GM04503 (cell line): ENCODE measurements at regions not wholly inside any gene's neighbourhood (a gene's known extent, or its start where the extent isn't known, plus 50 kb on each side); places are given as distances from the start of the nearest gene placed in this dataset.
A peak's percentile ranks its signal among the peaks of the same experiment; 100 is the strongest.

ENCODE experiments used
- DNase-seq: peaks from one replicate; pipeline ENCODE4 v3.0.0-alpha.2; 2012; ENCODE audit warnings: low read depth

DNA sequence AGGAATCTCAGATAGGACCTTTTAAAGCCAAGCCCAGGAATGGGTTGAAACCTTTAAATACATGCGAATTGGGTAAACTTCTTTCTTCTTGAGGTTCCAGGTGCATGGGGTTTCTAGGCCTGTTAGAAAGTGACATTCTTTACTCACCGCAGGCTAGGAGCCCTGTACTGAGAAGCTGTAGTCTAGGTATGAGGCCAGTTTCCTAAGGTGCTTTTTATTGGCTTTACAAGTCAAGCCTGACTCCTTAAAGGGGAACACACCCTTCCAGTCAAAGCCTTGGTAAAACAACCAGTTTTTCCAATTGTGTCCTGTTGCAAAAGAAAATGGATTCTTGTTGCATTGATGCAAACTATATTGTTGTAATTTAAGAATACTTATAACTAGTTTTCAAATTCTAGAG, 76.1 kb upstream of the ATP11B start:
- DNase-seq = no peak

DNA sequence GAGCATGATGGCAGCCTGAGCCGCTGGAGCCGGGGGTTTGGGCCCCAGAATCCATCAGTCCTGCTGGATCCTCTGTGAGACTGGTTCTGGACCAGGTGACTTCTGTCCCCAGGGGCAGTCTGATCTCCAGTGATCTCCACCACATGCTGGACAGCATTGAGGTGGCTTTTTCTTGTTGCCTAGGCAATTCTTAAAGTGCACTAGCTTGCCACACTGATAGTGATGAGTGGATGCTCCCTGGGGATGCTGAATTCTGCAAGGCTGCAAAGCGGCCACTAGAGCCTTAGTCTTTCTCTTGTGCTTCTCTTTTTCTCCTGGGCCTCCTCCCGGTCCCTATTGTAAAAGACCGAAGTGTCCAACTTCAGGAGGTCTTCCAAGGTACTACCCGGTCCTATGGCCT, 70.4 kb upstream of the ATP11B start:
- DNase-seq = no peak

DNA sequence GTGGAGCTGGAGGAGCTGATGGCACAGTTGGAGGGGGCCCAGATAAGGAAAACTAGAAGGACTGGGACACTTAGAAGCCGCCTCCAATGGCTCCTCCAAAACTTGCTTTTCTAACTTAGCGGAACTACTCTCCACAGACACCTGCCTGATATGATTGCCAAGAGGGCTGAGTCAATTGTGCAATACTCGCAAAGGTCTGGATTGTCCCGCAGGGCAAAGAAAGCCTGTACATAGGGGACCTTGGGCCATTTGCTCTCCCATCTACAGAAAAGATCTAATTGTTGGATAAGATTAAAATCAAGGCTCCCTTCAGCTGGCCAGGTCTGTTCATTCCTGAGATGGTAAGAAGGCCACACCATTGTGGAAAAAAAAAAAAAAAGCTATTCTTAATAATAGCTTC, 69.7 kb upstream of the ATP11B start:
- no peak for DNase-seq

DNA sequence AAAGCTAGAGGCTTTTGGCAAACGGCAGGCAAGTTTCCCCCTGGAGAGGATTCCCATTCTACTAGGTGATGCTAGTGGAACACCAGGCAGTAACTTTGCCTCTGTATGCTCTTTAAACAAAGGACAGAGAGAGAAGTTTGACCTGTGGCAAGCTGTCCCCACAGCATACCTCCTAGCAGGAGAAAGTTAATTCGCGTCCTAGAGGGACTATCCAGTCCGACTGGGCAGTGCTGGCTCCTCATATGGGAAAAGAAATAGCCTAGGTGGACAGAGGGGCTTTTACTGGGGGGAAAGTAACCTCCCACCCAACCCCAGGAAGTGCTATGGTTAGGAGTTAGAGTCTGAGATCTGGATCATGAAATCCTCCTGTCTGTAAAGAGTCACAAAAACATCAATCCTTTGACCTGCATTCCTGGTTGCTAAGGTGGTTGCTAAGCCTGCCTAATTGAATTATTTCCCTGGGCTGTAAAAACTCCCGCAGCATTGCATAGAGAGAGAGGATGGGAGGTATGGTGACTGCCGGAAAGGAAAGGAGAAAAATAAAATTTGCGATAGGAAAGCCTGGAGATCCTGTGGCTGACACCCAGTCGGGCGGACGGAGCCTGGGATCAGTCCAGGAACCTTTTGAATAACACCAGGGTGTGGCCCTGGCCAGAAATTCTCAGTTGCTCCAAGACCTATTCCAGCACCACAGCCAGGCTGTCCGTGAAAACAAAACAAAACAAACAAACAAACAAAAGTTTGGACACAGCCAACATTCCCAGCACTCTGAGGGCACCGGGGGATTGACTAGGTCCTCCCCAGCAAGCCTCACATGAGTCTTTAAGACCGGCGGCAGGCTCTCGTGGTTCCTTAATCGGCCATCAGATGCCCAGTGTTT, 67.7 kb upstream of the ATP11B start:
- DNase-seq = no peak

DNA sequence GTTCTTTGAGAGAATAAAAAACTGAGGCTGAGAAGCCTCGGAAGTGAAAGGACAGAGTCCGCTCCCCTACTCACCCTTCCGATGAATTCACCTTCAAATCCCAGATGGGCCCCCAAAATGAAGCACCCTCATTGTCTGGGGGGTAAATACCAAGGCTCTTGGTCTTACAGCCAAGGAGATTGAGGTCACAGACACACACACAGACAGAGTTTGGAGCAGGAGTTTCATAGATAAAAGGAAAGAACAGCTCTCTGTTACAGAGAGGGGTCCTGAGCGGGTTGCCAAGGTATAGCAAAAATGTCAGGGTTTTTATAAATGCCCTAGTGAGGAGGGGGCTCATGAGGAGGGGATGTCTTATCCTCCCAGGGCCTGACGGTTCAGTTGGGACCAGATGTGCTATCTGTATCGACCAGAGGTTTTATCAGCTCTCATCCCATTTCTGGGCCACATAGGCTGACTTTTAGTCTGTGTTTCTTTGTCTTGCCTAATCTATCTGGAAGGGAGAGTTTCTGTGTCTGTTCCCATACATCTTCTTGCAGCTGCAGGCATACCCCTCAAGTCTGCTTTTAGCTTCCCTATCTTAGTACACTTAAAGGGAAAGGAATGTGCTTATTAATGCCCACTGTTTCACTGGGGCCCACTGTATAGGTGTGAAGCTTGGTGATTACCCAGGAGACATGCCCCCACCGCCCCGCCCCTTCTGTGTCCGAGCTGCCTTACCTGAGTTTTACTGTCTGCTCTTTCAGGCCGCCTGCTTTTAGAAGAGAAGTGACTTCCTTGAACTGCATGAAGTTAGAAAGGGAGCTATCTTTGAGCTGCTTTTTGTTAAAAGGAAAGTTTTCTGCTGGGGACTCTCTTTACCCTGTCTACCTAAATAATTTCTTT, 66.8 kb upstream of the ATP11B start:
- no peak for DNase-seq

DNA sequence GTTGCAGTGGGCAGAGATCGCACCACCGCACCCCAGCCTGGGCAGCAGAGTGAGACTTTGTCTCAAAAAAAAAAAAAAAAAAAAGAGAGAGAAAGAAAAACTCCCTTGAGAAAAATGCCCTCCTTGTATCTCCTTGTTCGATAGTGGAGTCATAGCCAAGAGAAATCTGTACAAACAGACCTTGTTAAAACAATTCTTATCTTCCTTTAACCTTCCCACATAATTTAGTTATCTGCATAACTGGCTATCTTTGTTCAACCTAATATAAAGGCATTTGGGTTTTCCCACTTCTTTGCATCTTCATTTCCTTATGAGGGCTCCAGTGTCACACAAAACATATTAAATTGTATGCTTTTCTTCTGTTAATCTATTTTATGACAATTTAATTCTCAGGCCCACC, 65.1 kb upstream of the ATP11B start:
- DNase-seq = no peak

DNA sequence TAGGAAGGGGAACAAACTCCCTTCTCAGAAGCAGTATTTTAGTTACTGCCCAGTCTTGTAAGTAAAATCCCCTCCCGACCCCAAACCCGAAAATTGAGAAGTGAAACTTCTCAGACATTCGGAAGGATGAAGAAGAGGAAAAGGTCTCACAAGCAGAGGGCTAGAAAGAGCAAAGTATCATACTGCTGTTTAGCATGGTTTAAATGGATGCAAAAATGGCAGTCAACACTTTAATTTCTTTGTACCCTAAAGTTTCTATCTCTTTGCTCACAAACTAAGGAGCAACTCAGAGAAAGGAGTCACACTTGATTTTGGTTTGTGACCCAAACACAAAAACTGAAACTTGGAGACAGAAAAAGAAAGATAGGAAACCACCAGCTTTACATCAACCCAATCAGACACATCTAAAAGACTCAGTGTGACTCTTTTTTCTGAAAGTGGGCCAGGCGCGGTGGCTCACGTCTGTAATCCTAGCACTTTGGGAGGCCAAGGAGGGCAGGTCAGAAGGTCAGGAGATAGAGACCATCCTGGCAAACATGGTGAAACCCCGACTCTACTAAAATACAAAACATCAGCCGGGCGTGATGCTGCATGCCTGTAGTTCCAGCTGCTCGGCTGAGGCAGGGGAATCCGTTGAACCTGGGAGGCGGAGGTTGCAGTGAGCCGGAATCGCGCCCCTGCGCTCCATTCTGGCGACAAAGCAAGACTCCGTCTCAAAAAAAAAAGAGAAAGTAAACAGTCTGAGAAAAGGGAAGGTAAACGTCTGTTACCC, 63.2 kb upstream of the ATP11B start:
- DNase-seq = no peak

DNA sequence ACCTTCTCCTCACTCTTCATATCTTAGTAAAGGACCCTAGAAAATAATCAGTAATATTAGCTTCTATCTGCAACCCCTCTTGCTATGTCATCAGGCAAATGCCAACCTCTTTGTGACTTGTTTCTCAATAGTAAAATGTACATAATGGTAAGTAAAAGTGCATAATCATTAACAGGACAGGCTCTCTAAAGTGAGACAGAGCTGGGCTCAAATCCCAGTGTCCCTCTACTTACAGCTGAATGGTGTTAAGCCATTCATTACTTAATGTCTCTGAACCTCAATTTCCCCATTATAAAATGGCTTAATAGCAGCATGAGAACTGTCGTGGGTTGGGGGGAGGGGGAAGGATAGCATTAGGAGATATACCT, 62.6 kb upstream of the ATP11B start:
- DNase-seq = no peak

DNA sequence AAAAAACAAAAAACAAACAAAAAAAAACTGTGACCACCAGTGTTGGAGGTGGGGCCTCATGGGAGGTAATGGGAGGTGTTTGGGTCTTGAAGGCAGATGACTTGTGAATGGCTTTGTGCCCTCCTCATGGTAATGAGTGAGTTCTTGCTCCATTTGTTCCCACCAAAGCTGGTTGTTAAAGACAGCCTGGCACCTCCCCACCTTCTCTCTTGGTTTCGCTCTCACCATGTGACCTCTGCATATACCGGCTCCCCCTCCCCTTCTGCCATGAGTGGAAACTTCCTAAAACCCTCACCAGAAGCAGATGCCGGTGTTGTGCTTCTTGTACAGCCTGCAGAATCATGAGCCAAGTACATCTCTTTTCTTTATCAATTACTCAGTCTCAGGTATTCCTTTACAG, 61.5 kb upstream of the ATP11B start:
- no peak for DNase-seq

DNA sequence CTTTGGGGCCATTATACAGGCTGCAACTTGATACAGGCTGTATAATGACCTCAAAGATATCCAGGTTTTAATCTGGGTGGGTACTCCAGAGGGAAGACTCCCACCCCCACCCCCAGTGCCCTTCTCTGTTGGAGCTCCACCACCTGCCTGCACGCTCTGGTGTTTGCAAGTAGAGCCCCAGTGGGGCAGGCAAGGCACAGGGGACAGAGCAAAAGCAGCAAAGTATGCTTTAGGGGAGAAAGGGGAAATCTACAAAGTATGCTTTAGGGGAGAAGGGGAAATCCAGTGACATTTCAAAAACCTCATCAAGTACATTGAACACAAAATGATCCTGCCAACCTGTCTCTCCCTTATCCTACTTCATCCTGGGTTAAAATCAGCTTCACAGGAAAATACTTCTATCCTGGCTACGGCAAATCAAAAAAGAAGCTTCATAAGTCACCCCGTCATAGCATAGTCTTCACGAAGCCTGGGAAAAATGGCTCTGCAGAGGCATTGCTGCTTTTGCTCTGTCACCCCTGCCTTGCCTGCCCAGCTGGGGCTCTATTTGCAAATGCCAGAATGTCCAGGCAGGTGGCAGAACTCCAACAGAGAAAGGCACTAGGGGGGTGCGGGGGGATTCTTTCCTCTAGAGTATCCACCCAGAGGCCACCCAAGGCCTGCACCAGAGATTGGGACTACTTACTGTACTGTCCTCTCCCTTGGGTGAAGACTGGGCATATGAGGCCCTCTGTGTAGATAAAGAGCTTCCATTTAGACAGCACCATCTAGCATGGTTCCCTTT, 60.9 kb upstream of the ATP11B start:
- no peak for DNase-seq

DNA sequence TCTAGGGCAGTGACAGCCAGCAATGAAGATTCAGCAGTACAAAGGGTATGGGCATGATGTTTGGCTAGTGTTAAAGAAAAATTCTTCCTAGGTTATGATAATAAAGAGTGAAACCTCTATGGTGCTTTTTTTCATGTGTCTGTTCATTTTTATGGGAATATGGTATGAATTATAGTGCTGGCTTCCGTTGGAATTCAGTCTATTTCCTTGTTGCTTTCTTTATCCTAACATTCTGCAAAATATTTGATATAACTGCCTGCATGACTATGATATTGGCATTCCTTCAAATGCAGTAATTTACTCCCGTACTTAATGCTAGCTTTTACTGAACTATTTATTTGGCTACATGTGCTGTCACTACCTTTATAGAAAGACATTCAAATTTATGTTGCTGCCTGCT, 57.6 kb upstream of the ATP11B start:
- DNase-seq = peak; percentile 29

DNA sequence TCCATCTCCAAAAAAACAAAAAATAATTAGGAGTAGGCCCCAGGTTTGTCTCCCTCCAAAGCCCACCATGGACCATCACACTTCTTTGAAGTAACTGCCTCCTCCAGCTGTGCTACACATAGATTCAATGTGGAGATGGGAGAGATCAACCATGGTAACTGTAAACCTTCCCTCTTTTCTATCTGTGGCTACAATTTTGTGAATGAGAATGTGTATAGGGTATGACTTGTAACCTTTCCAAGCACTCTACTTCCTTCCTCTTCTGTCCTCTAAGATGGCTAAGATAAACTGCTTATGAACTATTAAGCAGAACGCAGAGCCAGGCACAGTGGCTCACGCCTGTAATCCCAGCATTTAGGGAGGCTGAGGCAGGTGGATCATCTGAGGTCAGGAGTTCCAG, 55.5 kb upstream of the ATP11B start:
- DNase-seq = no peak

DNA sequence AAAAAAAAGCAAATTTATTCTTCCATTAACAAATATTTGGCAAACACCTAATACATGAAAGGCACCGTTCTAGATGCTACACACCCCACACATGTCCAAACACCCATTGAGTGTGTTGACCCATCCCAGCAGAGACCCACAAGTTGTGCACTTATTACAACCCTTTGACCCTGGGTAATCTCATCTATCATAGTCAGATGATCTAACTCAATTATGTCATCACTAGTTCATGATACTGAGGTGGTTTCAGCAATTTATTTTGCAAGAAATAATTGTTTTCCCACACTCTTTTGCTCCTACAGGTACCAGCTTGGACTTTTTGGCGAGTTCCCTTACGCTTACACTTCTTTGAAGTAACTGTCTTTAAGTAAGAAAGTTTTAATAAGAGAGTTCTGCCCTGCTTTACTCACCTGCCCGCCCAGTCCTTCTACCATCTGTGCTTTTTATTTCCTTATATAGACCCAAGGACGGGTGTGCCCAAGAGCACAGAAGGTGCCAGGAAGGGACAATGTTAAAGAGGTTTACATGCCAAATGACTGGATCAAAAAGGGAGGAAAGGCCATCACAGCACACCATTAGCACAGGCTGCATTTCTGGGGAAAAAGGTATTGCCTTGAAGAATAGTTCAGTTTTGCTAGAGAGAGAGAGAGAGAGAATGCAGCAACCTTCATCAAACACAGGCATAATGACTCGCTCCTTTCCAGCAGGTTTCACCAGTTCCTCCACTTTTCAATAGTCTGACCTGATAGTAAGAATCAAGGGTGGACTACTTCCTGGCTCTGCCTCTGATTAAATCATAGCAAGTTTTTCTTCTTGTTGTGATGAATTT, 54.5 kb upstream of the ATP11B start:
- no peak for DNase-seq

DNA sequence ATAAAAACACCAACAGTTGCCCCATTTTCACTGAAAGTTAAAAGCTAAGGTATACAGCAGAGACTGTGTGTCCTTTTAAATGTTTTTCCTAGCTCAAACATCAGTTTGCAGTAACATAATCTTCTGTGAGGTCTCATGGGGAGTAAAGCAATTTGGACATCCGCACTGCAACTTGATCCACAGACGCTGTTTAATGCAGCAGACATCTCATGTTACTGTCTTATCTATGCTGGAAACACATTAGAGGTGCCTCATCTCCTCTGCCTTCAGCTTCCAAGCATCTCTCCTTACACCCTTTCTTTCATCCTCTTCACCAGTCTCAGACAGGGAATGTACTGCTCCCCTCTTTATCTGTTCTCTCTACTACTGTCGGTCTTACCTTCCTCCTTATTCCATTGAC, 53.7 kb upstream of the ATP11B start:
- no peak for DNase-seq

DNA sequence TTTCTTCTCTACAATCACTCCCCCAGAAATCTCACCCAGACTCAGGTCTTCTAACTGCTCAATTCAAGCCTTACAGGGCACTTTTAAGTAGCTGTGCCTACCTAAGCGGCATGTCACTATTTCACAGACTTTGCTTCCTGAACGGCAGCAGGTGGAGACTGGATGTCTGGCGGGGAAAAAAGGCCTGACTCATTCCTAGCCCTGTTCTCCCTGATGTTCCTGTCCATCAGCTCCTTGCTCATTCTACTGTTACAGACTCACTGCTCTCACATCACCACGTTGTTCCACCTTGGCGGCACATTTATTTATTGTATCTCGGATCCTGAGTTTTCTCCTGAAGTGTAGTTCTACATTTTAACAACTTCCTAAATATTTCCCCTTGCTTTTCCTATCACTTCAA, 52.6 kb upstream of the ATP11B start:
- DNase-seq = no peak

DNA sequence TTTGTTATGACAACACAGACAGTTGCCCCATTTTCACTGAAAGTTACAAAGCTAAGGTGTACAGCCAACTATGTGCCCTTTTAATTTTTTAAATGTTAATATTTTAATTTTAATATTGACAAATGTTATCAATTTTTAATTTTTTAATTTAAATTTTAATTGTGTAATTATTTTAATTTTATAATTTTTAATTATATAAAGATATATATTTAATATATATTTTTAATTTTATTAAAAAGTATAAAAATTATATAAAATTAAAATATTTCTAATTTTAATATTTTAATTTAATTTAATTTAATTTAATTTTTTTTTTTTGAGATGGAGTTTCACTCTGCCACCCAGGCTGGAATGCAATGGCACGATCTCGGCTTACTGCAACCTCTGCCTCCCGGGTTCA, 52.1 kb upstream of the ATP11B start:
- no peak for DNase-seq
